ENCODE measurements at regions not wholly inside any gene's neighbourhood (a gene's known extent, or its start where the extent isn't known, plus 50 kb on each side); places are given as distances from the start of the nearest gene placed in this dataset.

GRCh38 chr5:77139001-77139400 is 51.9 kb upstream of the ZBED3 start:
- no peaks in the 10 kb centered on the region for H3K27me3 ChIP-seq (ENCODE audit: control insufficient read depth, insufficient read depth, low read length)
- no peak overlapping the region for H3K27ac ChIP-seq (ENCODE audit: low read length)
- no peak for DNase-seq (ENCODE audit: low read depth, low spot score)
- no peaks in the 10 kb centered on the region for H3K4me1 ChIP-seq (ENCODE audit: control insufficient read depth, insufficient read depth, low read length)
- H3K9me3 ChIP-seq (ENCODE audit: control insufficient read depth, insufficient read depth, low read length): no peaks in the 10 kb centered on the region
- no peaks in the 10 kb centered on the region for H3K36me3 ChIP-seq (ENCODE audit: control insufficient read depth, insufficient read depth, low read length)
- WGBS (ENCODE audit: insufficient coverage, insufficient read length): no CpG with 5 or more reads among the region's 5 CpGs
- H3K4me3 ChIP-seq (ENCODE audit: low read length): no peak overlapping the region

All from iPS DF 6.9 (cell line).